GM12878 (cell line): ENCODE measurements at regions not wholly inside any gene's neighbourhood (a gene's known extent, or its start where the extent isn't known, plus 50 kb on each side); places are given as distances from the start of the nearest gene placed in this dataset.
A peak's percentile ranks its signal among the peaks of the same experiment; 100 is the strongest.

Experiments used
- ATAC-seq: fragments of 200-7000 bp; cut with Tn5 transposase; 3 replicates; pipeline ENCODE4 v1.9.1; 2020; ENCODE audit warnings: mild to moderate bottlenecking, moderate library complexity
- BruUV-seq: library from RNA; stranded (reverse); fragments of 400-500 nt; replicated peaks from 2 replicates; lab custom pipeline; 2021; lab: Mats Ljungman, UMichigan
- CTCF ChIA-PET: fragments of 300-600 bp; sonication (Branson Sonifier 250); formaldehyde crosslinking; extraction: SDS; loops from one replicate; lab custom pipeline; 2021; ENCODE audit warnings: inconsistent platforms; lab: Yijun Ruan, JAX
- POLR2A ChIA-PET: fragments of 350-600 bp; formaldehyde crosslinking; extraction: SDS; loops from one replicate; lab custom pipeline; 2021; ENCODE audit warnings: inconsistent platforms; lab: Charles Lee
- RAD21 ChIA-PET: fragments of 300-600 bp; sonication (Branson Sonifier 250); formaldehyde crosslinking; loops from one replicate; lab custom pipeline; 2023; ENCODE audit warnings: antibody characterized with exemption; ENCODE audit not compliant: unreplicated experiment; lab: Charles Lee
- SMC1A ChIA-PET: fragments of 300-600 bp; sonication (Branson Sonifier 250); formaldehyde crosslinking; loops from one replicate; lab custom pipeline; 2023; ENCODE audit not compliant: unreplicated experiment, uncharacterized antibody; lab: Charles Lee
- DNase-seq: peaks from one replicate; pipeline ENCODE4 v3.0.0-alpha.2; 2011; ENCODE audit warnings: low read depth, low spot score
- FAIRE-seq: peaks from 3 replicates; lab custom pipeline; 2011; peaks lifted over from hg19 to GRCh38; lab: Jason Lieb, UNC
- H2AFZ ChIP-seq: 2 replicates; pipeline ENCODE4 v1.6.0; 2011; ENCODE audit warnings: low read depth, low read length, control low read depth; ENCODE audit not compliant: control insufficient read depth
- H3K27ac ChIP-seq: 2 replicates; pipeline ENCODE4 v1.5.1; 2011; ENCODE audit warnings: control low read depth; ENCODE audit not compliant: control insufficient read depth, insufficient read depth
- H3K27me3 ChIP-seq, 2 experiments: replicated peaks in 1 of 2; 2 replicates each; pipeline versions ENCODE4 v1.6.0 to v1.6.1; 2011; ENCODE audit warnings: low read length in 1 of 2; ENCODE audit not compliant: control insufficient read depth in 2 of 2, insufficient read depth in 2 of 2
- H3K36me3 ChIP-seq, 2 experiments: 2 replicates each; pipeline ENCODE4 v1.5.1; 2011; ENCODE audit warnings: low read length in 1 of 2; ENCODE audit not compliant: control insufficient read depth in 2 of 2, insufficient read depth in 2 of 2
- H3K4me1 ChIP-seq: 2 replicates; pipeline ENCODE4 v1.6.1; 2011; ENCODE audit warnings: mild to moderate bottlenecking, low read length, moderate library complexity, mixed read lengths; ENCODE audit not compliant: control insufficient read depth, insufficient read depth
- H3K4me2 ChIP-seq: 2 replicates; pipeline ENCODE4 v1.6.0; 2011; ENCODE audit warnings: control low read depth; ENCODE audit not compliant: control insufficient read depth, insufficient read depth
- H3K4me3 ChIP-seq: fragments of 200-600 bp; sonication (generic); 2 replicates; pipeline ENCODE4 v1.5.1; 2016
- H3K79me2 ChIP-seq: 2 replicates; pipeline ENCODE4 v1.6.0; 2011; ENCODE audit warnings: low read length; ENCODE audit not compliant: control insufficient read depth, insufficient read depth
- H3K9ac ChIP-seq: 2 replicates; pipeline ENCODE4 v1.8.0; 2011; ENCODE audit warnings: low read length, control low read depth, mixed read lengths; ENCODE audit not compliant: control insufficient read depth, insufficient read depth
- H3K9me3 ChIP-seq: replicated peaks from 3 replicates; pipeline ENCODE4 v1.5.1; 2011; ENCODE audit warnings: mild to moderate bottlenecking, low read length; ENCODE audit not compliant: control insufficient read depth, insufficient read depth
- H4K20me1 ChIP-seq: 2 replicates; pipeline ENCODE4 v1.6.0; 2011; ENCODE audit not compliant: control insufficient read depth, insufficient read depth
- ASH2L ChIP-seq: fragments of 300-600, 200-600 bp; sonication (generic); IDR thresholded peaks from 2 replicates; pipeline ENCODE4 v1.6.1; 2017; ENCODE audit warnings: low read depth, mild to moderate bottlenecking, borderline replicate concordance
- BCLAF1 ChIP-seq: fragments of 450-650 bp; IDR thresholded peaks from 2 replicates; pipeline ENCODE4 v1.6.1; 2017; ENCODE audit warnings: antibody characterized with exemption, mild to moderate bottlenecking, moderate library complexity
- ESRRA ChIP-seq: IDR thresholded peaks from 2 replicates; pipeline ENCODE4 v1.6.1; 2012; ENCODE audit warnings: mild to moderate bottlenecking, low read length, improper control_type of control experiment
- LARP7 ChIP-seq: fragments of 450-650 bp; IDR thresholded peaks from 2 replicates; pipeline ENCODE4 v1.6.1; 2017; ENCODE audit warnings: mild to moderate bottlenecking
- MEF2A ChIP-seq: IDR thresholded peaks from 2 replicates; pipeline ENCODE4 v1.6.1; 2011; ENCODE audit warnings: low read depth, mild to moderate bottlenecking, low read length, moderate library complexity; ENCODE audit not compliant: insufficient read depth
- ZBTB11 ChIP-seq: fragments of 450-650 bp; formaldehyde crosslinking; IDR thresholded peaks from 2 replicates; pipeline ENCODE4 v1.5.0; 2022; ENCODE audit warnings: mild to moderate bottlenecking, missing genetic modification characterization
- WGBS: methylation state at CpG from one replicate; pipeline ENCODE4 v1.1.6; 2016; ENCODE audit warnings: low lambda C conversion rate; ENCODE audit not compliant: insufficient replicate concordance, insufficient coverage; ENCODE audit errors: missing lambda C conversion rate; 5-methylcytosine and 5-hydroxymethylcytosine counted together
- in situ Hi-C: fragments of 300-500 bp; cut with MboI; formaldehyde crosslinking; loops from 9 replicates; pipeline ENCODE4 v1.14.3; 2018; ENCODE audit warnings: mixed read lengths
- intact Hi-C: fragments of 100-400 bp; cut with micrococcal nuclease; formaldehyde crosslinking; loops from one replicate; pipeline ENCODE4 v1.14.2; 2022; ENCODE audit not compliant: unreplicated experiment
- TF ChIP-seq, protein P1 (sequence below): fragments of 150-350 bp; IDR thresholded peaks from 2 replicates; pipeline ENCODE4 v1.6.1; 2014; ENCODE audit warnings: mild to moderate bottlenecking, low read depth, low read length

- TF ChIP-seq ESRRA (no peak), ZBTB11 (CRISPR knock-in tag) (no peak), LARP7 (no peak), ASH2L (no peak), MEF2A (no peak), BCLAF1 (no peak)
- TF ChIP-seq, protein P1, sequence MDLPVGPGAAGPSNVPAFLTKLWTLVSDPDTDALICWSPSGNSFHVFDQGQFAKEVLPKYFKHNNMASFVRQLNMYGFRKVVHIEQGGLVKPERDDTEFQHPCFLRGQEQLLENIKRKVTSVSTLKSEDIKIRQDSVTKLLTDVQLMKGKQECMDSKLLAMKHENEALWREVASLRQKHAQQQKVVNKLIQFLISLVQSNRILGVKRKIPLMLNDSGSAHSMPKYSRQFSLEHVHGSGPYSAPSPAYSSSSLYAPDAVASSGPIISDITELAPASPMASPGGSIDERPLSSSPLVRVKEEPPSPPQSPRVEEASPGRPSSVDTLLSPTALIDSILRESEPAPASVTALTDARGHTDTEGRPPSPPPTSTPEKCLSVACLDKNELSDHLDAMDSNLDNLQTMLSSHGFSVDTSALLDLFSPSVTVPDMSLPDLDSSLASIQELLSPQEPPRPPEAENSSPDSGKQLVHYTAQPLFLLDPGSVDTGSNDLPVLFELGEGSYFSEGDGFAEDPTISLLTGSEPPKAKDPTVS: no peak
- TF ChIP-seq, all 136 proteins: peak for 0
- no peaks in the 10 kb centered on the region; the same call in 2 of the 3 replicates for H3K9me3 ChIP-seq
- FAIRE-seq (no peak), ATAC-seq (peak; percentile 27; the same call in 1 of the 3 replicates), DNase-seq (no peak)
- no peak overlapping the region for H3K4me3 ChIP-seq
- H3K27me3 ChIP-seq: no peaks in the 10 kb centered on the region; a peak in 1 of 4 replicates
- H4K20me1 ChIP-seq: no peaks in the 10 kb centered on the region
- intact Hi-C loops: no loop called here
- no peaks in the 10 kb centered on the region for H3K4me1 ChIP-seq
- H3K79me2 ChIP-seq: no peaks in the 10 kb centered on the region
- SMC1A ChIA-PET: no interaction called here
- in situ Hi-C loops: no loop called here
- no peak overlapping the region for H3K4me2 ChIP-seq
- H2AFZ ChIP-seq: no peak overlapping the region
- RAD21 ChIA-PET: interaction anchor here (1.6 kb wide), 1 partner anchor 137 kb away, joined by 3 read pairs; no protein-coding TSS in a partner anchor
- no peak overlapping the region for H3K9ac ChIP-seq
- 72% methylated on average over 9 of the region's 9 CpGs for WGBS
- H3K27ac ChIP-seq: no peak overlapping the region
- no TSS peak for BruUV-seq
- no peaks in the 10 kb centered on the region for H3K36me3 ChIP-seq
- CTCF ChIA-PET: interaction anchor here (0.9 to 1.1 kb wide), 2 partner anchors 51 to 134 kb away, joined by 3 read pairs; no protein-coding TSS in a partner anchor
- POLR2A ChIA-PET: no interaction called here
These were observed 106.8 kb upstream of the PREP start for GRCh38 chr6:105509506-105510331.
